NOMO-1 (cell line): ENCODE measurements at regions not wholly inside any gene's neighbourhood (a gene's known extent, or its start where the extent isn't known, plus 50 kb on each side); places are given as distances from the start of the nearest gene placed in this dataset.
"Not testable (repeated sequence)": the region's sequence is repeated elsewhere in the genome, so short reads cannot be mapped to it uniquely, and the experiment has no call there.

Experiments
- DNase-seq, 2 experiments: peaks; one replicate each; lab custom pipeline; 2025; ENCODE audit not compliant: unreplicated experiment in 2 of 2; lab: John Stamatoyannopoulos, UW

DNA sequence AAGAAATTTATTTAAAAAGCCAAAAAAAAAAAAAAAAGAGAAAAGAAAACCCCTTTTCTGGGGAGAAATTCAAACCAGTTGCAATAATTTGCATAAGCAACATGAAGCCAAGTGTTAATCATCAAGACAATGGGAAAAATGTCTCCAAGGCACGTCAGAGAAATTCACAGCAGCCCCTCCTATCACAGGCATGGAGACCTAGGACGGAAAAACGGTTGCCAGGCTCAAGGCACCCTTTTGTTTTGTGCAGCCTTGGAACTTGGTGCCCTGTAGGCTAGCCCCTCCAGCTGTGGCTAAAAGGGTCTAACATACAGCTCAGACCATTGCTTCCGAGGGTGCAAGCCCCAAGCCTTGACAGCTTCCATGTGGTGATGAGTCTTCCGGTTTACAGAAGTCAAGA is 509.2 kb upstream of the SOX11 start:
- DNase-seq, result no peak

DNA sequence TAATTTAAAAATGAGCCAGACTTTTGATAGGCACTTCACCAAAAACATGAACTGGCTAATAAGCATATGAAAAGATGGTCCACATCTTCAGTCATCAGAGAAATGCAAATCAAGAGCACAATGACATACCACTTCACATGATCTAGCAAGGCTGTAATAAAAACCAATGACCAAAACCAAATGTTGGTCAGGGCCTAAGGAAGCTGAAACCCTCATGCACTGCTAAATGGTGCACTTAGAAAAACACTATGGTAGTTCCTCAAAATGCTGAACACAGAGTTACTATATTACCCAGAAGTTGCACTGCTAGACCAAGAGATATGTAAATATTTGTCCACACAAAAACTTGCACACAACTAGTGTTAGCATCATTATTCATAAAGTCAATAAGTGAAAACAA is 504.9 kb upstream of the SOX11 start:
- no peak for DNase-seq

DNA sequence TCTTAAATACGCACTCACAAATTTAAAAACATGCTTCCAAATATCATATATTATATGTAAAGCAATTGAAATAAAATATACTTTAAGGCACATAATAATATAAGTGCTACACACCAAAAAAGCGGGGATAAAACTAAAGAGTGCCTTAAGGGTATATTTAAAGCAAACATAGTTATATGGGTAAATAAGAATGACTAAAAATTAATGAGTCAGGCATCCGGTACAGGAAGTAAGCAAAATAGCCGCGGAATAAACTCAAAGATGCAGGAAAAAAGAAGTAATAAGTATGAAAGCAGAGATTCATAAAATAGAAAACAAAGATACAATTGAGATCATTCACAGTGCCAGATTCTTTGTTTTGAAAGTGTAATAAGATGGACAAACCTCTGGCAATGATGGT is 503.5 kb upstream of the SOX11 start:
- no peak for DNase-seq

DNA sequence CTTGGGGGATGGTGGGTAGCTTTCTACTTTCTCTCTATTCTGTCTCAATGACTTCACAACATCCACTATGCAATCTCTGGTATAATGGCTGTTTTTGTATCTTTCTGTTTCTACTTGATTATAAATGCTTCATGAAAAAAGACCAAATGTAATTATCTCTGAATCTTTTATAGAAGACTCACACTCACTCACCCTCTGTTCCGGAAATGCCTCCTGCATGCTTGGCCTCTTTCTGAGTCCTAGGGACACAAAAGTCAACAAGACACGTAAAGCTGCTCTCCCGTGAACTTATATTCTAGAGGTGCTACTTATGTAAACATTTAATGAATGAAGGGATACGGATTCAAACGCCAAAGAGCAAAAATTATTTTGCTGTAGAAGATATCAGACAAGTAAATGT is 502.2 kb upstream of the SOX11 start:
- no peak for DNase-seq

DNA sequence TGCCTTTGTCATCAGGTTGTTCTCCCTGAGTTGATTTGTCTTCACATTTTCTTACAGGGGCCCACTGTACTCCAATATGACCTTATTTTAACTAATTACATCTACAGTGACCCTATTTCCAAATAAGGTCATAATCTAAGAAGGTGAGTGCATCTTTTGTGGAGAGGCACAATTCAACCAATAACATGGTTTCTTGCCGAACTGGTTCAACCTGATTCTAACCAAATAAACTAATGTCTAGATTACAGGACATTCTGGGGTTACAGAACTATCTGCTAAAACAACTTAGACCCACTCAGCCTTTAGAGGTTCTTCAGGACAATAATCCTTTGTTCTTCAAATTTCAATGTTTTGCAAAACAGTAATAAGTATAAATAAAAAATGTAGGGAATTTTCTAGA is 496.5 kb upstream of the SOX11 start:
- no peak for DNase-seq

DNA sequence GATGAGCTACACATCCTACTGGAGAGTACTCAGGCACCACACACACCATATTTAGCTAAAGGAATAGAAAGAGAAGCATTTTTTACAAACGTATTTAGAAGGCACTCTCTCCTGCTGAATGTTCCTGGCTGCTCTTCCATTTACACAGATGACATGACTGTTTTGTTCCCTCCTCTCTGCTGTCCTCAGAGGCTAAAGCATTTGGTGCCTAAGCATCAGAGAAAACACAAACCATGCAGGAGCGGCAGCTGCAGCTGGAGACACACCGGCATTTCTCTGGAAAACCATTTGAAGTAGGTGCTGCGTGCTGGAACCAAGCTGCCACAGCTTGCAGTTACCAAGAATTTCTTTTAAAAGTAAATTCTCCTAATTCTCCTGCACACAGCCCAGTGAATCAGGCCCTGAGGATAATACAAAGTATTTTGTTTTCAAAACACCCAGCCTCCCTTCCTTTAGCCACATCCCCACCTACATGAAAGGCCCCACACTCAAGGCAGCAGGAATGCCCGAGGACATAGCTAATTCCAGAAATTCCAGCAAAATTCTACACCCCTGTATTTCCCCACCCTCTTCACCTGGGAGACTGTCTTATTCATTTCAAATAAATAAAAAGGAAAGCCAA is 488.9 kb upstream of the SOX11 start:
- no peak for DNase-seq

DNA sequence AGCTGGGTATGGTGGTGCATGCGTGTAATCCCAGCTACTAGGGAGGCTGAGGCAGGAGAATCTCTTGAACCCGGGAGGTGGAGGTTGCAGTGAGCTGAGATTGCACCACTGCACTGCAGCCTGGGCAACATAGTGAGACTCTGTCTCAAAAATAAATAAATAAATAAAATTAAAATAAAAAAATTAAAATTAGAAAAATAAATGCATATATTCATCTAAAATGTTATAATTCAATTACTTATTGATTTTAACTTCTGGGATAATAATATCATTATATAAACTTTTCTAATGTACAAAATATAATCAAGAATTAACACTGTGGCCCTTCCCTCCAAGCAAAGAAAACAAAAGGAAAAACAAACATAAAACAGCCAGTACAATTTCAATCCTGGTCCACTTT is 485.4 kb upstream of the SOX11 start:
- not testable (repeated sequence) for DNase-seq

DNA sequence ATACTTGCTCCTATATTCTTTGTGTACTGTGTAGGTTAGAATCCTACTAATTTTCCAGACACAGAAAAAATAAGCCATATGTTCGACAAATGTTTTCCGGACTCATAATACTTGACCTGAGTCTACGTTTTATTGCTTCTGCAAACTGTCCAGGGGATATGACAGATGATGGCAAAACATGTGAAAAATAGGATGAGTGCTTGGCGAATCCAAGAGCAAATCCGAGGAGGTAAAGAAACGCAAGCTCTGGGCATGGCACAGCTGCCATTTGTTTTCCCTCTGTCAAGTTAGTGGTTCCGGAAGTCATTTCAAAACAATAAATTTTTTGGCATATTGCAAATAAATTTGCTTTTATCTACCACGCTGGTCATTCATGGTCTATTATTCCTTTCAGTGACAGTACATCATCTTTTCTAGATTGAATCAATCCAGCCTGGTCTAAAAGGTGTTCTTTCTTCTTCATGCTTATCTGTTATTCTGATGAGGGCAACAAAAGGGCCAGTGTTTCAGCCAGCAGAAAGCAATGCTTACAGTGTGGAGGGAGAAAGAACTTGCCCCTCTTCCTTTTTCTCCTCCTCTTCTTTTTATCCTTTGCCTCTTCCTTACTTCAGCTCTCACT is 476.1 kb upstream of the SOX11 start:
- DNase-seq, result no peak

DNA sequence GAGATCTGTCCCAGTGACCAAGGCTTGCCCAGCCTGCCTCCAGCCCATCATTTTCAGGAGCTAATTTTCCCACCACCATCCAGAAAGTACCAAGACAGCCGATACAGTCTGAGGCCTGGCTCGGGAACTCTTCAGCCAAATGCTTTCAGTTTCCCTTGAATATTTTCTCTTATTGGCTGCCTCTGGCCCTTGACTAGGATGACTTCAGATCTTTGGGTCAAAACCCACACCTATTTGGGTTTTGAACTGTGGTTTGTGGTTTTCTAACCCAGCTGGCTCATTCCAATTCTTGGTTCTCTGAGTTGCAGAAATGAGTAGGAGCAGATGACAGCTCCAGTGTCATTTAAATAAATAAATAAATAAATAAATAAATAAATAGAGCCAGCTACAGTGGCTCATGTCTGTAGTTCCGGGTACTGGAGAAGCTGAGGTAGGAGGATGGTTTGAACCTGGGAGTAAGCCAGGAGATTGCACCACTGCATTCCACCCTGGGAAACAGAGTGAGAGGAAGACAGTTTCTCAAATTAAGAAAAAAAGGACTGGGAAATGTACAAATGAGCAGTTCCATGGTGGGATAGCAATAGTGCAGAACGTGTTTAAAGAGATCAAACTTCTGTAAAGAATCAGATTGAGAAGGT is 465.0 kb upstream of the SOX11 start:
- no peak for DNase-seq

DNA sequence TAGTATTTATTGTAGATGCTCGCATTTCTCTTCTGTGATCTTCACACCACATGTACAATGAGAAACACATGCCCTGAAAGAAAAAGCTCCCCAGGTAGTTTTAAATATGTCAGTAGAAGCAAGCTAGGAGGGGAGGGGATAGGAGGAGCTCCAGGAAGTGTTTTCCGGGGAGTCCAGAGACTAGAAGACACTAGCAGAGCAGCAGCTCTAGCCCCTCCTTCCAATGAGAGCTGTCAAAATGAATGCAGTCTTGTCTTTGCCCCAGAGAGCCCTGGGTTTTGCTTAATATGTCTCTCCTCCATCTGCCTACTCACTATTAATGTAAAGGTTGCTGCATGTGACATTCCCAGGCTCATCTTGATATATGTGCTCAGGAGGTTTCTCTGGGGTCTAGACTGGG is 462.6 kb upstream of the SOX11 start:
- DNase-seq, result no peak

DNA sequence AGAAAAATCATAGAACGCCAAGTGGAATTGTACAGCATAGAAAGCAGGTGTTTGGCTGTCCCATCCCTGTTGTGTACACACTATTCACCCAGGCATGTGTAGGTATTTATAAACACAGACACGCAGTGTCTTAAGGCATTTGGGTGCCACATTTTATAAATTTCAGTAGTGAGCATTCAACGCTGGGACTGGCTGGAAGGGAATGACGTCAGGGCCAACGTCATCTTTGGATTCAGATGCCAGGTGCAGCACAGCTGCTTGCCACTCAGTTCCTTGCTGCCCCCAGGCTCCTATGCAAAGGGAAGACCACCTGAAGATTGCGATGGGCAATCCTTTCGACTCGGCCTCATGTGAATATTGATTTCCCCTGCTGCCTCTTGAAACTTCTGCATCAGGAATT is 461.7 kb upstream of the SOX11 start:
- DNase-seq, result no peak

DNA sequence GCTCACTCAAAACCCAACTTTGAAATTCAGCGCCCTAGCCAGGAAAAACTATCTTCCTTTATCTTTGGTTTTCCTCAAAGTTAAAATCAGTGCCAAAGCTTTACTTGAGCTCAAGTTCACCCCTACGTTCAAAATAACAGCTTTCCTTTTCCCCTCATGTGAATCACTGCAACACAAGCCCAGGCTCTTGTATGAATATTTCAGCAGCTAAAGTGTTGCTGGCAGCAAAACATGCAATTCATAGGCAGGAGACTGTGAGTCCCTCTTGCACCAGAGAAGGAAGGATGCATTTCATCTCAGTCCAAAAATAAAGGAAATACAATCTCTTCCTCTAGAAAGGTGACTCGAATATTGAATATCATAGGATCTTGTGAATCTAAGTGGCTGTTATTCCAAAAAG is 461.3 kb upstream of the SOX11 start:
- DNase-seq, result no peak

DNA sequence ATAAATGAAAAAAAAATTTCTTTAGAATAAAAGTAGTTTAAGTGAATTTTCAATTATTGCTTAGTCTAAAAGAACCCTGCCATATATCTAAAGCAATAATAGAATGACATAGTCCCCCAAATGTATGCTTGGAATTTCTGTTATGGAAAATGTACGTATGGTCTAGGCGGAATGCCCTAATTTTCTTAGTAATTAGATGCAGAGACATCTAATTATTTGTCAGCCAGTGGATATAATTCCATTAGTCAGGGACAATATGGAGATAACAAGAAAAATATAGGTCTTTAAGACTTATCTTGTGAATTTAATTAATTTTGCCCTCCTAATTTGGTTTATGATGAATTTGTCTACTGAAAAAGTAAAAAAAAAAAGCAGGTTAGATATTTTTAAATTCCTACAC is 460.9 kb upstream of the SOX11 start:
- no peak for DNase-seq

DNA sequence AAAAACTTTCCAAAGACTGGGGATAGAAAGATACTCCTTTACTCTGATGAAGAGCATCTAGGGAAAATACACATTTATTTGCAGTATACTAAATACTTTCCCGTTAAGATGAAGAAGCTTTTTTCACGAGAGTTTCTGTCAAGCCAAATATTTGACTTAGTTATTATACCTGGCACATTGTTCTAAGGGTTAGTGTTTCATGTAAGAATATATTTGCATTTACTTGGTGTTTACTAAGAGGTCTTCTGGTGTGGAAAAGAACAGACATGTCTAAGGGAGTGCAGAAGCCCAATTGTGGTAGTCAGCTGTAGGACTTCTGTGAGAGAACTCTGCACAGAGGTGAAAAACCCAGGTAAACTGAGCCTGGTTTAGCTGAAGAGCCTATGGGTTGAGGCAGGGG is 457.6 kb upstream of the SOX11 start:
- no peak for DNase-seq

DNA sequence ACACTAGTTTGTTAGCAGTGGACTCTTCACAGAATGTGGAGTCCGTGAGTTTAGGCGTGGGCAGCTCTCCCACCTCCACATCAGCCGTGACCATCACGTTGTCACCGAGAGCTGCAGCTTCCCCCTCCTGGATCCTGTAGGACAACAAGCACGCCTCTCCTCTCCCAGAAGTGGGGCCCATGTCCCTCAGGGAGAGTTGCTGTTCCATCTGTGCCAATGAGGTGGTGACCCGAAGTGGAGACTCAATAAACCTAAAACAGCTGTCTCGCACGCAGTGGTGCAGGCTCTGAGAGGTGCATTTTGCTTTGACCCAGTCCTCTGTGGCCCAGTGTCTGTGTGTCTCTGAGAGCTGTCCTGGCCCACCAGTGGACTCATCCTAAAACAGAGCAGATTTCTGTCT is 456.5 kb upstream of the SOX11 start:
- no peak for DNase-seq

DNA sequence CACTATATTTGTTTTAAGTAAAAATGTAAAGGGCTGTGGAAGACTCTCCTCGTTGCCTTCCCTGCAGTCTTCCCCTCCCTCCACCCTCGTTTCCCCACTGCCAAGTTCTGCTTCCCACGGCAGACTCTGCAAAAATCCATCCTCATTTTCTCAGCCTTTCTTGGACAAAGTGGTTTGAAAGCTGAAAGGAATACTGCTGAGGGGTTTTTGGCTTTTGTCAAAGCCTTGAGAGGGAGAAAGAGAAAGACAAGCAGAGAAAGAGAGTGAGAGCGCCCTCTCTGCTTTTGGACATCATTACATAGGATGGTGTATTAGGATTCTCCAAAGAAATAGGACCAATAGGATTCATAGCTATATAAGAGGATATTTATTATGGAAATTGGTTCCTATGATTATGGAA is 455.9 kb upstream of the SOX11 start:
- no peak for DNase-seq

DNA sequence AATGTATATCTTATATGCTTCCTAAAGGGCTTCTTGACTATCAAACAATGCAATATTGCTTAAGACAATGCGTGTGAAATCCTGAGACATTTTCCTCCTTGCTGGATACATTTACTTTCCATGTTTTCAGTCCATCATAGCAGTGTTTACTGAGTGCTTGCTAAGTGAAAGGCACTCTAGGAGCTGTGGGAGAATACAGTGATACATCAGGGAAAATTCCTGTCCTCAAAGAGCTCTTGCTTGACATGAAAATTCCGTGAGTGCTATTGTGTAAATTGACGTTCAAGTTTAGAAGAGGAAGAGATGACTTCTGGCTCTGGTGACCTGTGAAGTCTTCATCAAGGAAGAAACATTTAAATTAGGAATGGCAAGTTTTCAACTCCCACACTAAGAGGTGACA is 449.4 kb upstream of the SOX11 start:
- DNase-seq, result no peak

DNA sequence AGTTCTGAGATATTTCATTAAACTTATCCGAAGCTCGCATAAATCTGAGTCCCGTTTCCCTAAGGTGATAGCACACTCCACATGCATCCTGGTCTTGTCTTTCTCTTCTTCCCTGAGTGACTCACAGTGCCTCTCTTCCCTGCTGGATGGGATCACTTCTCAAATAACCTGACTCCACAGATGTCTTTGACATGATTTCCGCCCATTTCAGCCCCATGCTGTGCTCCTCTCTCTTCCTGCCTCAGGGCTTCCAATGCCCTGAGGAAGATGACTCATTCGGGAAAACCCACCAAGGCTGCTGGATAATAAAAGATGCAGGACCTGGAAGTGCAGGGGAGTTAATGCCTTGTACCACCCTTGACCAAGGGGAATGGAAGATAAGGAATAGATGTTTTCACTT is 441.7 kb upstream of the SOX11 start:
- no peak for DNase-seq

DNA sequence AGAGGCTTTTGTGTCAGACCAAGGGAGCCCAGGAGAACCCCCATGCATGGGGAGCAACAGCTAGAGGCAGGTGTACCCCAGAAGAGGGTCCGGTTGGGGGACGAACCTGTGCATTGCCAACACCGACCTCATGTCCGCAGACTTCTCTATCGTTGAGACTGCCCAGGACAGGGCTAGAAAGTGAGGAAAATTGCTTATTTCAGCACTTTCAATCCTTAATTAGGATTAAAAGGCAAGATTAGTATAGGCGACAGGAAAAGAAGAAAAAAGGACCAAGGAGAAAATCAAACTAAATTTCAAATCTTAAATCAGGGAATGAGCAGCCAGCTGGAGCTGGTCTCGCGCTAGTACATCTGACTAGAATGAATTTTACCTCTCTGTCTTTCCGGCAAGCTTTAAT is 438.9 kb upstream of the SOX11 start:
- no peak for DNase-seq

DNA sequence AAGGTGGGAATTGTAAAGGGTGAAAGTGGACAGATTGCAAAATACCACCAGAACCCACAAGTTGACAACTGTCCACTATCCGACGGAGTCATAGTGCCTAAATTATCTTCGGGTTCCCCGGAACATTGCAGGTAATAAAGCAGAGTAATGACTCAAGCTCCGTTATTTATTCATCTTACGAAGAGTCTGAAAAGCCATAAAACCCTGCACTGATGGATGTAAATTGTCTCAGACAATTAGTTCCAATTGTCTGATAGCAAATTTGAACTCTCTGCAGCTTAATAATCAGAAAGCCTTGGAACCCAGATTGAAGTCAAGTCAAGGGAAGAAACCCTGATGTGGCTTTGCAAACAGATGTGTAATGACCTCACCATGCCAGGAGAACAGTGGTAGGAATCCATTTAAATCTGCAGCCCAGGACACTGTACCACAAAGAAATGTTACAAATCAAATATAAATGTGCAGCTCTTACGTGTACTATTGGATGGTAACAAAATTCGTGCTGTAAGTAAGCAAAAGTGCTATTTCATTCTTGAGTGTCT is 437.3 kb upstream of the SOX11 start:
- DNase-seq, result no peak

DNA sequence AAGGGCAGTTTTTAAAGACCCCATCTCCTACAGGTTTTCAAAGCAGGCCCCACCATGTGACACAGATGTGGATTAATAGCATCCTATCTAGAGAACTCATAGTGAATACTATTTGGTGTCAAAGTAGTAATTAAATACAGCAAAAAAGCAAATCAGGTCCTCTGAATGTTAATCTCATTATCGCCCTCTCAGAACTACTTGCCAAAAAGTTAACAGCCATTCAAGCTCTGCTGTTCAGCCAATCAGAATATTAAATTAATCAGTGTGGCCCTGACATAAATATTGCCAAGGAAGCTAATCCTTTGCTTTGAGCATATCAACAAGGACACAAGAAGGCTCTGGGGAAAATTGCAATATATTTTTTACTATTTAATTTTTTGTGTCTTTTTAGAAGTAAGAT is 428.9 kb upstream of the SOX11 start:
- DNase-seq, result no peak

DNA sequence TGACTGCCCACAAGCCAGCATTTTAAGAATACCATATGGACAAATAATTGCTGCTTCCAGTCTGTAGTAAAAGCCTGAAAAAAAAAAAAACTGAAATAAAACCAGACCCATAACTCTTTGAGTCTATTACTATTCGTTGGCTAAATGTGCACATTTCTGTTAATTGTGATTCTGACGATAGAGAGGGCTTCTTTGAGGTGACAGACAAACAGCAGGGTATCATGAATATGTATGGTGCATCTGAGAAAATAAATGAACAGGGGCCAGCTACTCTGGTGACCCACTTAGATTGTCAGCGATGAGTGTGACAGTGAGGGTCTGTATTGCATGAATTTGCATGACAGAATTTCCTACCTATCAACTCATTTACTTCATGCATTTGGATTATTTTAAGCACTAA is 427.8 kb upstream of the SOX11 start:
- DNase-seq, result no peak
